ENCODE measurements at regions not wholly inside any gene's neighbourhood (a gene's known extent, or its start where the extent isn't known, plus 50 kb on each side); places are given as distances from the start of the nearest gene placed in this dataset.
"Not testable (repeated sequence)": the region's sequence is repeated elsewhere in the genome, so short reads cannot be mapped to it uniquely, and the experiment has no call there.

- no peak for TF ChIP-seq CTCF (IDR thresholded peaks at IDR 0.05; ENCODE audit: extremely low read depth, missing control alignments)
- no peak for DNase-seq (ENCODE audit: low spot score)
Measured at GRCh38 chr10:84965468-84965867, 637.1 kb downstream of the CCSER2 start.

- TF ChIP-seq CTCF (IDR thresholded peaks at IDR 0.05; ENCODE audit: extremely low read depth, missing control alignments): no peak
- no peak for DNase-seq (ENCODE audit: low spot score)
Measured at GRCh38 chr10:84966708-84967441, 638.5 kb downstream of the CCSER2 start.

- not testable (repeated sequence) for DNase-seq (ENCODE audit: low spot score)
Measured at GRCh38 chr10:84969297-84969696, 640.9 kb downstream of the CCSER2 start.

DNA sequence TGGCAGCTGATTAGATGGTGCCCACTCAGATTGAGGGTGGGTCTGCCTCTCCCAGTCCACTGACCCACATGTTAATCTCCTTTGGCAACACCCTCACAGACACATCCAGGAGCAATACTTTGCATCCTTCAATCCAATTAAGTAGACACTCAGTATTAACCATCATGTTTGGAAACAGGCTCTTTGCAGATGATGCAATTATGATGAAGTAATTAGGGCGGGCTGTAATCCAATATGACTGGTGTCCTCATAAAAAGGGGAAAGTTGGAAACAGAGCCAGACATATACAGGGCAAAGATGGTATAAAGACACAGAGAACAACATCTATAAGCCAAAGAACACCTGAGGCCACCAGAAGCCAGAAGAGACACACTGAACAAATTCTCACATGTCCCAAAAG lies 658.6 kb downstream of the CCSER2 start:
- no peak for DNase-seq (ENCODE audit: low spot score)

GRCh38 chr10:84988011-84988410 lies 659.6 kb downstream of the CCSER2 start:
- DNase-seq (ENCODE audit: low spot score): no peak
- TF ChIP-seq CTCF (IDR thresholded peaks at IDR 0.05; ENCODE audit: extremely low read depth, missing control alignments): no peak

More for the DNA sequence above, 658.6 kb downstream of the CCSER2 start:
- no peak for TF ChIP-seq CTCF (IDR thresholded peaks at IDR 0.05; ENCODE audit: extremely low read depth, missing control alignments)

DNA sequence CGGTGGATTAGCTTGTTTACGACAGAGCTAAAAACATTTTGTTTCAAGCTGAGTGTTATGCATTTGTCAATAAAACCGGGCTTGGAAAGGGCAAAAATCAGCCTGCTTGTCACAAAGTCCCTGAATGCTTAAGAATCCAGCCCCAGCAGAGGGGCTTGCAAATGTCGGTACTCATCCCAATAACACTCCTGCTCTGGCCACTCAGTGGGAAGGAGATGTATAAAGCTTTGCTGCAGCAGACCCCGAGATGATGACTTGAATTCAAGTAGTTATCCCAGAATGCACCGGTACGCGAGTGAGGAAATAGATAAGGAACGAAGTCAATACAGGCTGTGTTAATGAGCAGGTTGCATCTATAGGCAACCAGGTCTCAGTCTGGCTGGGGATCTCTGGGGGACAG lies 662.3 kb downstream of the CCSER2 start:
- no peak for DNase-seq (ENCODE audit: low spot score)
- no peak for TF ChIP-seq CTCF (IDR thresholded peaks at IDR 0.05; ENCODE audit: extremely low read depth, missing control alignments)

GRCh38 chr10:84991301-84991700 lies 662.9 kb downstream of the CCSER2 start:
- DNase-seq (ENCODE audit: low spot score): no peak
- TF ChIP-seq CTCF (IDR thresholded peaks at IDR 0.05; ENCODE audit: extremely low read depth, missing control alignments): no peak

Data from GM20000 (cell line).